ENCODE measurements at regions not wholly inside any gene's neighbourhood (a gene's known extent, or its start where the extent isn't known, plus 50 kb on each side); places are given as distances from the start of the nearest gene placed in this dataset.

DNA sequence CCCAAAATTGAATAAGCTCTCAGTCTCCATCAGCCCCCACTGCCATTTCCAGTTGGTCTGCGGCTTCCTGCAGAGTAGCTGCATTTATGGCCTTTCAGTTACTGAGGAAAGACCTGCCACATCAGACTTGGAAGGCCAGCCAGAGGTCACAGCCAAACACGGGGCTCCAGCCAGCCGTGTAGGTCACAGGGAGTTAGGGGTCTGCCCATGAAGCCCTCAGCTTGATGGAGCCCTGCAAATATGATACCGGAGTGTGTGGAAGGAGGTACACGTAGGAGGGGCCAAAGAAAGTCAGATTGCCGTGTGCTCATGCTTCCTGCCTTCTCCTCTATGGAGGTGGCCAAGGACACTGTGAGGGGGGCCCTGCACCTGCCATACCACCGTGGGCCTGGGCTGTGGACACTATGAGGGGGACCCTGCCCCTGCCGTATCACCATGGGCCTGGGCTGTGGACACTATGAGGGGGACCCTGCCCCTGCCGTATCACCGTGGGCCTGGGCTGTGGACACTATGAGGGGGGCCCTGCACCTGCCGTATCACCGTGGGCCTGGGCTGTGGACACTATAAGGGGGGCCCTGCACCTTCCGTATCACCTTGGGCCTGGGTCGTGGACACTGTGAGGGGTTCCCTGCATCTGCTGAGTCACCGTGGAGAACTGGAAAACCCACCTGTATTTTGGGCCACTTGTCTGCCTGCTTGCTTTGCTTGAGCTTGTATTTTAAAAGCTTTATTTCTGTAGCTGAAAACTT is 335.7 kb upstream of the SHH start:
- intact Hi-C loops (cut with micrococcal nuclease), result no loop called here
- H3K27me3 Mint-ChIP-seq, result peaks cover 7% of the 10 kb centered on the region

DNA sequence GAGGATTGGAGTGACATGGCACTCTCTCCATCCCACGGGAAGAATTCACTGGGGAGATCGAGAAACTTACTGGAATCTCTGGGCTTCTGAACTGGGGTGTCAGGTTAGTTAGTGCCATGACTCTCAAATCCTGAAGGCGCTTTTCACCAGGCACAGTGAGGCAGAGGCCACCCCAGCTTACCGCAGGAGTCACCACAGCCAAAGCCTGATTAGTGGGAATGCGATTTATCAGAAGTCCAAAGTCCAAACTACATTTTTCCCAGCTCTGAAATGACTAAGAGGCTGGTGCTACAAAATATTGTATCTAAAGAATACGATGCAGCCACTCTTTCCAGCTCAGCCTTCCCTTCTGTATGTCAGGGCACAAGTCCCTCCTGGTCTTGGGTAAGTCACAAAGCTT is 334.8 kb upstream of the SHH start:
- no peaks in the 10 kb centered on the region for H4K20me1 ChIP-seq (ENCODE audit: control insufficient read depth, insufficient read depth, low read length, poor library complexity, severe bottlenecking)
- 94% methylated on average over 4 of the region's 6 CpGs for WGBS (ENCODE audit: insufficient coverage)
- CTCF ChIA-PET, result no interaction called here
- H3K36me3 ChIP-seq (replicated peaks in 1 of 2; ENCODE audit: control extremely low read depth in 1 of 2, control insufficient read depth in 1 of 2, extremely low read depth in 1 of 2, insufficient read depth in 2 of 2, low read length in 1 of 2), result no peaks in the 10 kb centered on the region
- H3K4me3 ChIP-seq (ENCODE audit: control extremely low read depth in 1 of 5, extremely low read depth in 1 of 5, insufficient read depth in 1 of 5, low read depth in 2 of 5, low read length in 4 of 5), result no peak overlapping the region
- intact Hi-C loops (cut with micrococcal nuclease), result no loop called here
- no peak overlapping the region for H3K4me3 Mint-ChIP-seq
- DNase-seq (no peak), ATAC-seq (ENCODE audit: low read depth) (no peak)
- H3K27ac ChIP-seq (ENCODE audit: low read length in 2 of 2), result no peak overlapping the region
- no peaks in the 10 kb centered on the region for H3K4me1 Mint-ChIP-seq
- no peak overlapping the region for H3K9ac ChIP-seq (ENCODE audit: low read length)
- no peak for TF ChIP-seq EZH2 (IDR thresholded peaks at IDR 0.05; ENCODE audit: borderline replicate concordance, insufficient read depth, low read depth, low read length, poor library complexity, severe bottlenecking)
- no peaks in the 10 kb centered on the region for H3K9me3 Mint-ChIP-seq (ENCODE audit: insufficient read depth)
- POLR2A ChIA-PET, result no interaction called here
- H3K27ac Mint-ChIP-seq, result no peak overlapping the region
- no peak overlapping the region for H2AFZ ChIP-seq (ENCODE audit: insufficient read depth, low read depth, low read length, poor library complexity, severe bottlenecking)
- no peak overlapping the region for H3K4me2 ChIP-seq (replicated peaks; ENCODE audit: low read depth, low read length, poor library complexity, severe bottlenecking)
- H3K27me3 ChIP-seq (replicated peaks in 1 of 4; ENCODE audit: control extremely low read depth in 1 of 4, control insufficient read depth in 3 of 4, insufficient read depth in 4 of 4, low read length in 3 of 4), result no peaks in the 10 kb centered on the region
- no peaks in the 10 kb centered on the region for H3K79me2 ChIP-seq (ENCODE audit: control insufficient read depth, insufficient read depth, low read length)
- no peaks in the 10 kb centered on the region for H3K4me1 ChIP-seq (ENCODE audit: control insufficient read depth in 2 of 2, insufficient read depth in 2 of 2, low read length in 2 of 2)
- peaks cover 7% of the 10 kb centered on the region for H3K27me3 Mint-ChIP-seq
- H3K9me3 ChIP-seq (ENCODE audit: control extremely low read depth in 1 of 3, control insufficient read depth in 2 of 3, insufficient read depth in 1 of 3, low read length in 2 of 3), result peaks cover 0 to 5% (median 0%) of the 10 kb centered on the region in 3 donors

More for the DNA sequence above, 335.7 kb upstream of the SHH start:
- Histone ChIP-seq H3K27me3 (replicated peaks in 1 of 4; ENCODE audit: control extremely low read depth in 1 of 4, control insufficient read depth in 3 of 4, insufficient read depth in 4 of 4, low read length in 3 of 4) (no peaks in the 10 kb centered on the region), H3K36me3 (replicated peaks in 1 of 2; ENCODE audit: control extremely low read depth in 1 of 2, control insufficient read depth in 1 of 2, extremely low read depth in 1 of 2, insufficient read depth in 2 of 2, low read length in 1 of 2) (no peaks in the 10 kb centered on the region), H3K9ac (ENCODE audit: low read length) (no peak overlapping the region), H3K4me2 (replicated peaks; ENCODE audit: low read depth, low read length, poor library complexity, severe bottlenecking) (no peak overlapping the region), H3K9me3 (ENCODE audit: control extremely low read depth in 1 of 3, control insufficient read depth in 2 of 3, insufficient read depth in 1 of 3, low read length in 2 of 3) (peaks cover 0 to 5% (median 0%) of the 10 kb centered on the region in 3 donors), H3K4me3 (ENCODE audit: control extremely low read depth in 1 of 5, extremely low read depth in 1 of 5, insufficient read depth in 1 of 5, low read depth in 2 of 5, low read length in 4 of 5) (no peak overlapping the region), H4K20me1 (ENCODE audit: control insufficient read depth, insufficient read depth, low read length, poor library complexity, severe bottlenecking) (no peaks in the 10 kb centered on the region), H3K79me2 (ENCODE audit: control insufficient read depth, insufficient read depth, low read length) (no peaks in the 10 kb centered on the region), H3K4me1 (ENCODE audit: control insufficient read depth in 2 of 2, insufficient read depth in 2 of 2, low read length in 2 of 2) (no peaks in the 10 kb centered on the region), H2AFZ (ENCODE audit: insufficient read depth, low read depth, low read length, poor library complexity, severe bottlenecking) (no peak overlapping the region), H3K27ac (ENCODE audit: low read length in 2 of 2) (no peak overlapping the region)
- no peak overlapping the region for H3K27ac Mint-ChIP-seq
- WGBS (ENCODE audit: insufficient coverage), result 80% methylated on average over 15 of the region's 15 CpGs
- no peak for TF ChIP-seq EZH2 (IDR thresholded peaks at IDR 0.05; ENCODE audit: borderline replicate concordance, insufficient read depth, low read depth, low read length, poor library complexity, severe bottlenecking)
- TF ChIP-seq, protein P1, sequence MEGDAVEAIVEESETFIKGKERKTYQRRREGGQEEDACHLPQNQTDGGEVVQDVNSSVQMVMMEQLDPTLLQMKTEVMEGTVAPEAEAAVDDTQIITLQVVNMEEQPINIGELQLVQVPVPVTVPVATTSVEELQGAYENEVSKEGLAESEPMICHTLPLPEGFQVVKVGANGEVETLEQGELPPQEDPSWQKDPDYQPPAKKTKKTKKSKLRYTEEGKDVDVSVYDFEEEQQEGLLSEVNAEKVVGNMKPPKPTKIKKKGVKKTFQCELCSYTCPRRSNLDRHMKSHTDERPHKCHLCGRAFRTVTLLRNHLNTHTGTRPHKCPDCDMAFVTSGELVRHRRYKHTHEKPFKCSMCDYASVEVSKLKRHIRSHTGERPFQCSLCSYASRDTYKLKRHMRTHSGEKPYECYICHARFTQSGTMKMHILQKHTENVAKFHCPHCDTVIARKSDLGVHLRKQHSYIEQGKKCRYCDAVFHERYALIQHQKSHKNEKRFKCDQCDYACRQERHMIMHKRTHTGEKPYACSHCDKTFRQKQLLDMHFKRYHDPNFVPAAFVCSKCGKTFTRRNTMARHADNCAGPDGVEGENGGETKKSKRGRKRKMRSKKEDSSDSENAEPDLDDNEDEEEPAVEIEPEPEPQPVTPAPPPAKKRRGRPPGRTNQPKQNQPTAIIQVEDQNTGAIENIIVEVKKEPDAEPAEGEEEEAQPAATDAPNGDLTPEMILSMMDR (IDR thresholded peaks at IDR 0.05), result no peak
- no peaks in the 10 kb centered on the region for H3K4me1 Mint-ChIP-seq
- H3K9me3 Mint-ChIP-seq (ENCODE audit: insufficient read depth), result no peaks in the 10 kb centered on the region
- DNase-seq, result no peak
- ATAC-seq (ENCODE audit: low read depth), result no peak
- CTCF ChIA-PET, result no interaction called here
- no peak overlapping the region for H3K4me3 Mint-ChIP-seq
- POLR2A ChIA-PET, result no interaction called here

Data from B cell (primary cell).